Stimulated activated CD4-positive, alpha-beta T cell treated with anti-CD3 and anti-CD28 coated beads, Interleukin-4, amount 100 ng/mL, for 24 hours (primary cell): ENCODE measurements at regions not wholly inside any gene's neighbourhood (a gene's known extent, or its start where the extent isn't known, plus 50 kb on each side); places are given as distances from the start of the nearest gene placed in this dataset.

ENCODE experiments used
- DNase-seq: peaks from one replicate; pipeline ENCODE4 v3.0.0-alpha.2; 2020

DNA sequence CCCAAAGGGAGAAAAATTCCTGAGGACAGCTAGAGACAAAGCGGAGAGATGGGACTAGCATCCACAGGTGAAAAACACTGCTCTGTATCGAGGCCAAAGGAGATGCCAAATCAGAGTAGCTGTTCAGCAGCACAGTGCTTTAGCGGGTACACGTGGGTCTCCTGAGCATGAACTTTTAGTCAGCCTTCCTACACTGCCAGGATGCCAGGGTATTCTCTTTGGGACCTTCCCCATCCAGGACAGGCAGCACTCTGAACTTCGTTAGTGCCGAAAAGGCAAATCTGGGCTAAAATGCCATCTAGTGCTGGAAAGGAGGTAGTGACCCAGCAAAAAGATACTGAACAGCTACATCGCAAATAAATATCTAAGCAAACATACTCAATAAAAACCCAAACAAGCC is 64.9 kb downstream of the C6orf58 start:
- peak; percentile 4 for DNase-seq
